SIG-M5 (cell line): ENCODE measurements at regions not wholly inside any gene's neighbourhood (a gene's known extent, or its start where the extent isn't known, plus 50 kb on each side); places are given as distances from the start of the nearest gene placed in this dataset.

Experiments
- DNase-seq: peaks from one replicate; lab custom pipeline; 2025; lab: John Stamatoyannopoulos, UW

GRCh38 chr5:89133129-89133528 lies 250.1 kb upstream of the MEF2C start:
- no peak for DNase-seq

- no peak for DNase-seq
These were observed 247.9 kb upstream of the MEF2C start for GRCh38 chr5:89130851-89131250.

GRCh38 chr5:89129941-89130340 lies 247.0 kb upstream of the MEF2C start:
- DNase-seq = no peak

GRCh38 chr5:89128906-89129625 lies 246.1 kb upstream of the MEF2C start:
- no peak for DNase-seq

- DNase-seq = no peak
These were observed 245.1 kb upstream of the MEF2C start for GRCh38 chr5:89128092-89128491.

- no peak for DNase-seq
These were observed 244.2 kb upstream of the MEF2C start for GRCh38 chr5:89127191-89127590.

- no peak for DNase-seq
These were observed 242.4 kb upstream of the MEF2C start for GRCh38 chr5:89125372-89125771.

GRCh38 chr5:89123581-89123980 lies 240.6 kb upstream of the MEF2C start:
- no peak for DNase-seq

GRCh38 chr5:89120719-89121118 lies 237.7 kb upstream of the MEF2C start:
- DNase-seq = no peak

GRCh38 chr5:89117124-89117644 lies 234.2 kb upstream of the MEF2C start:
- DNase-seq = no peak

- DNase-seq = no peak
These were observed 228.1 kb upstream of the MEF2C start for GRCh38 chr5:89110916-89111646.

- no peak for DNase-seq
These were observed 223.5 kb upstream of the MEF2C start for GRCh38 chr5:89106480-89106879.

GRCh38 chr5:89105836-89106235 lies 222.9 kb upstream of the MEF2C start:
- DNase-seq = no peak

- DNase-seq = no peak
These were observed 222.2 kb upstream of the MEF2C start for GRCh38 chr5:89105171-89105695.

- DNase-seq = no peak
These were observed 215.3 kb upstream of the MEF2C start for GRCh38 chr5:89098199-89098756.

- DNase-seq = no peak
These were observed 214.1 kb upstream of the MEF2C start for GRCh38 chr5:89097103-89097502.

GRCh38 chr5:89095341-89095740 lies 212.4 kb upstream of the MEF2C start:
- DNase-seq = no peak

GRCh38 chr5:89090037-89090436 lies 207.1 kb upstream of the MEF2C start:
- no peak for DNase-seq

- no peak for DNase-seq
These were observed 204.8 kb upstream of the MEF2C start for GRCh38 chr5:89087551-89088318.

- DNase-seq = no peak
These were observed 204.1 kb upstream of the MEF2C start for GRCh38 chr5:89087128-89087527.

GRCh38 chr5:89086390-89087086 lies 203.6 kb upstream of the MEF2C start:
- DNase-seq = no peak
